GM13976 (cell line): ENCODE measurements at regions not wholly inside any gene's neighbourhood (a gene's known extent, or its start where the extent isn't known, plus 50 kb on each side); places are given as distances from the start of the nearest gene placed in this dataset.

Experiments
- DNase-seq: peaks from one replicate; pipeline ENCODE4 v3.0.0; 2012; ENCODE audit warnings: low spot score
- in situ Hi-C: fragments of 300-500 bp; cut with MboI; formaldehyde crosslinking; loops from one replicate; pipeline ENCODE4 v1.12.0; 2022; ENCODE audit warnings: low sequenced_read_pairs, mixed read lengths, inconsistent platforms; ENCODE audit not compliant: unreplicated experiment
- TF ChIP-seq, protein P1 (sequence below): IDR thresholded peaks from 2 replicates; pipeline ENCODE4 v1.5.1; 2012; ENCODE audit warnings: borderline replicate concordance, mild to moderate bottlenecking; ENCODE audit not compliant: insufficient read depth; ENCODE audit errors: extremely low read depth, missing control alignments, control extremely low read depth

DNA sequence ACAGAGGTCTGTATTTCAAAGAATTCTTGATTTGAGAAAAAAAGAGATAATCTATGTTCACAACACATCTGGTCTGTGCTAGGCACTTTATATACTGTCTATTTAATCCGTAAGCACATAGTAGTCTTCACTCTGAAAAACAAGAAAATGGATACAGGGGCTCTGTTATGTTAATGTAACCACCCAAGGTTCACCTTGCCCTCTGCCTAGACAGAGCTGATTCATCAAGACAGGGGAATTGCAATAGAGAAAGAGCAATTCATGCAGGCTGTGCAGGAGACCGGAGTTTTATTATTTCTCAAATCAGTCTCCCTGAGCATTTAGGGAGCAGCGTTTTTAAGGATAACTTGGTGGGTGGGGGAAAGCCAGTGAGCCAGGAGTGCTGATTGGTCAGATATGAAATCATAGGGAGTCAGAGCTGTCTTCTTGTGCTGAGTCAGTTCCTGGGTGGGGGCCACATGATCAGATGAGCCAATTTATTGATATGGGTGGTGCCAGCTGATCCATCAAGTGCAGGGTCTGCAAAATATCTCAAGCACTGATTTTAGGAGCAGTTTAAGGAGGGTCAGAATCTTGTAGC is 92.9 kb upstream of the TNIP3 start:
- TF ChIP-seq, protein P1, sequence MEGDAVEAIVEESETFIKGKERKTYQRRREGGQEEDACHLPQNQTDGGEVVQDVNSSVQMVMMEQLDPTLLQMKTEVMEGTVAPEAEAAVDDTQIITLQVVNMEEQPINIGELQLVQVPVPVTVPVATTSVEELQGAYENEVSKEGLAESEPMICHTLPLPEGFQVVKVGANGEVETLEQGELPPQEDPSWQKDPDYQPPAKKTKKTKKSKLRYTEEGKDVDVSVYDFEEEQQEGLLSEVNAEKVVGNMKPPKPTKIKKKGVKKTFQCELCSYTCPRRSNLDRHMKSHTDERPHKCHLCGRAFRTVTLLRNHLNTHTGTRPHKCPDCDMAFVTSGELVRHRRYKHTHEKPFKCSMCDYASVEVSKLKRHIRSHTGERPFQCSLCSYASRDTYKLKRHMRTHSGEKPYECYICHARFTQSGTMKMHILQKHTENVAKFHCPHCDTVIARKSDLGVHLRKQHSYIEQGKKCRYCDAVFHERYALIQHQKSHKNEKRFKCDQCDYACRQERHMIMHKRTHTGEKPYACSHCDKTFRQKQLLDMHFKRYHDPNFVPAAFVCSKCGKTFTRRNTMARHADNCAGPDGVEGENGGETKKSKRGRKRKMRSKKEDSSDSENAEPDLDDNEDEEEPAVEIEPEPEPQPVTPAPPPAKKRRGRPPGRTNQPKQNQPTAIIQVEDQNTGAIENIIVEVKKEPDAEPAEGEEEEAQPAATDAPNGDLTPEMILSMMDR, result no peak
- no peak for DNase-seq
- in situ Hi-C loops, result loop anchor here (10.0 kb wide), 1 partner anchor 62 kb away; no protein-coding TSS in a partner anchor

DNA sequence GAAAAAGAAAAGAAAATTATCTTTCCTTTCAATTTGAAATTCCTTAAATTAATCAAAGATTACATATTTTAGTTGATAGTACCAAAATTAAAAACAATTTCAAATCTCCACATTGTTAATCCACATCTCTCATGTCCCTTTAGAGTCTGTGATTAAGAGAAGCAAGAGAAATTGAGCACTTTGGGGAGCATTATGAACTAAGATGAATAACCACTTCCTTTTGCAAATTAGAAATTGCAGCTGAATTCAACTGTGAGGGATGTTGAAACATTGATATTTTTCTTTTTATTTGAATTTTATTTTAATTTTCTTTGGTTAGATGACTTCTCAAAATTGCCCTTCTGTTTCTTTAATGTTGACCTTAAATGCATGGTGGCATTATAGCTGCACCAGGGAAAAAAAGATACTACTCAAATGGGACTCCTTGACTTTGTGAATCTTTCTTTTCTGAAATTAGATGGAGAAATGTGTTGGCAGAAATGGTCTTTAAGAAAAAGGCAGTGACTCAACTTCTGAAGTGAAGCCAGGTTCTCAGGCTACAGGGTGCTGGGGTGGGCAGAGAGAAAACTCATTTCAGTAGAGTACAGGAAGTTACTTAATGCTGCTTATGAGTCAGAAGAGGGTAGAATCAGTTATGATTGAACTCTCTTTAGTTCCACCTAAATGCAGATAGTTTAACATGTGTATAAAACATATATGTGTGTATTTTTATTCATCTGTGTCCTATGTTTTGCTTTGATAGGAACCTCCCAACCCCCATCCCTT is 92.0 kb upstream of the TNIP3 start:
- TF ChIP-seq, protein P1, result no peak
- in situ Hi-C loops, result loop anchor here (10.0 kb wide), 1 partner anchor 61 kb away; no protein-coding TSS in a partner anchor
- DNase-seq, result peak; percentile 72

DNA sequence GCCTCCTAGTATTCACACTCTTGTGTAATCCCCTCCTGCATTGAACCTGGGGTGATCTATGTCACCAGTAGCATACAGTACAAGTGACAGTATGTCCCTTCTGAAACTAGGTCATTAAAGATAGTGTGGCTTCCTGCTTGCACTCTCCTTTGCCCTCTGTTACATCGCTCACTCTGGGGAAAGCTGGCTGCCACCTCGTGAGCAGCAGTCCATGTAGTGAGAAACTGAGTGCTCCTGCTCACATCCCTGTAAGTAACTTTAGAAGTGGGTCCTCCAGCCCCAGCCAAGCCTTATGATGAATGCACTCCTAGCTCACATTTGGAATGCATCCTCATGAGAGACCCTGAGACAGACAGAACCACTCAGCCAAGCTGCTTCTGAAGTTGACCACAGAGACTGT is 89.8 kb upstream of the TNIP3 start:
- no peak for DNase-seq
- in situ Hi-C loops, result loop anchor here (10.0 kb wide), 1 partner anchor 59 kb away; no protein-coding TSS in a partner anchor
- TF ChIP-seq, protein P1, result no peak

DNA sequence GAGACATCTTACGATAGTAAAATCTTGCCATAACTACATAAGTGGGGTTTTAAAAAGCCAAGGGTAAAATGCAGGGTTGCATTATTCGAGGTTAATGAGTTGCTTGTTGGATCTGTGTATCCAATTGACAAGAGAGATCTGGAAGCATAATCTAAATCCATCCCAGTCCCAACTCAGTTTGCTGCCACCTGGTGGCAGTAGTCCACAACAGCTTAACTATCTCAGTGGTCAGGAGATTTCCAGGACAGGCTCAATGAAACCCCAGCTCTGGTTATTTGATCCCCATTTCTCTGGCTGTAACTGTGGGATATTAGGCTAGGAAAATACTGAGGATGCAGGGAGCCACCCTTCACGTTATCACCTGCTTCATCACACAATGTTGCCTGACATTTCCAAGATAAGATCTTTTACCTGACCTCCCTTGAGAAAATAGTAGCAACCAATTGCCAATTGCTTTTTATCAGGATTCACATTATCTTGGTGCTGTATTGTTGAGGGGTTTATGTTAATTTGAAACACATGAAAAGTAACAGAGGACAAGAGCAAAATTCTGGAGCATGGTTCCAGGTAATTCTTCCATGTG is 88.2 kb upstream of the TNIP3 start:
- TF ChIP-seq, protein P1, result peak; percentile 64
- peak; percentile 59 for DNase-seq
- in situ Hi-C loops, result loop anchor here (10.0 kb wide), 1 partner anchor 58 kb away; no protein-coding TSS in a partner anchor

DNA sequence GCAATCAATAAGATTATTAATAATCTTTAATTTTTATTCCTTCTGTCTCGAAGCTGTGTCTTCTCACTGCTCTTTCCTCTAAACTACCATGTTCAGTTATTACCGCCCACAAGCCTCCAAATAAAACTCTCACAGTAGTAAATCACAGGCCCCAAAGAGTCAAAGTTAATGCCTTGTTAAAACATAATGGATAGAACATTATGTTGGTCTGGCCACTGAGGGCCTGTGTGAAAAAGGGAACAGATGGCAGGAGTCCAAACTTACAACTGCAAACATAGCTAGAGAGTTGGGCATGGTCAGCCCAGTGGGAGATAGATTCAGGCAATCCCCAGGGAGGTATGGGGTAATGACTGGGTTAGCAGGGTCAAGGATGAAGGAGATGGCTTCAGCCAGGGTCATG is 84.6 kb upstream of the TNIP3 start:
- in situ Hi-C loops, result no loop called here
- no peak for DNase-seq
- TF ChIP-seq, protein P1, result no peak

DNA sequence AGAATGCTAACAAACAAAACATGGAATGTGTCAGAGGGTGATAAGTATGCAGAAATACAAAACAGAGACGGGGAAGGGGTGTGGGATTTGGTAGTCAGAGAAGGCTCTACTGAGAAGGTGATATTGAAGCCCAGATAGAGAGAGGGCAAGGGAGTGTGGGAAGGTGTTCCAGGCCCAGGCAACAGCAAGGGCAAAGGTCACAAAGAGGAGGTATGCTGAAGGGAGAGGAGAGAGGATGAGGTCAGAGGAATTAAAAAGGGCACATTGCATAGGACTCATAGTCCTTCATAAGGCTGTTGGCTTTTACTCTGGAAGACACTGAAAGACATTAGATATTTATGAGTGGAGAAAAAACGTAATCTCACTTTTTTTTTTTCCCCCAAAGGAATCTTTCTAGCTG is 82.6 kb upstream of the TNIP3 start:
- in situ Hi-C loops, result no loop called here
- no peak for DNase-seq
- TF ChIP-seq, protein P1, result no peak
